Activated CD4-positive, alpha-beta T cell treated with anti-CD3 and anti-CD28 coated beads, Interleukin-2, amount 50 U/mL, for 4 hours (primary cell): ENCODE measurements at regions not wholly inside any gene's neighbourhood (a gene's known extent, or its start where the extent isn't known, plus 50 kb on each side); places are given as distances from the start of the nearest gene placed in this dataset.
"Not testable (repeated sequence)": the region's sequence is repeated elsewhere in the genome, so short reads cannot be mapped to it uniquely, and the experiment has no call there.

Experiments used
- DNase-seq, 2 experiments: peaks; one replicate each; pipeline ENCODE4 v3.0.0-alpha.2; 2020

DNA sequence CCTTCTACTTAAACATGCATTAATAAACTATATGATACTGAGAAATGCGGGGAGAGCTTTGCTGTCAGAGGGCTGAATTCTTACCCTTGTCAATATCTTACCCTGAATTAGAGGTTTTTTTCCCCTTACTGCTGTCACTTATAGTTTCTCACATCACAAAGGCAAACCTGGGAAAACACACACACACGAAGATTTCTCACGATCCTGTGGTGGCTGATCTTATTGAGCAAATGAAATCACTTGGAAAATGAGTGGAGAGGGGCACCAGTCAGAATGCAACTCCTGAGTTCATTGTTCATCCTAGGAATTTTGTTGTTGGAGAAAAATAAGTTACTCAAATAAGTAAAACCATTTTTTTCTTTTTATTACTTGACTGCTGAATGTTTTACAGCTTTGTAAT is 673.6 kb downstream of the EDEM1 start:
- DNase-seq, result no peak

DNA sequence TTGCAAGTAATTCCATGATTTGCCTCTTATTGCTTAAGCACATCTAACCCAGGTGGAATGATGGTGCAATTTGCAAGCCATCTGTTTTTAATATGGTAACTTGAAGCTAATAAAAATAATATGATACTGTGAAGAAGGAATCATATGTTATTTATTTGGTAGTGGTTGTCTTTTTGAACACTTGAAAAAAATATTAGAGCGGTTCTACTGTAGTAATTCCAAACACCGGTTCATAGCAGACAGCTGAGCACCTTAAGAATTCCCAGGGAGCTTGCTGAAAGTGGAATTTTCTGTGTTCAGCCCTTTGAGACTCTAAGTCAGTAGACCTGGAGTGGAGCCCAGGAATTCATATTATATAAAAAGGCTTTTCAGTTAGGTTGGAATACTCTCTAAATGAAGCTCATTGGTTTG is 687.4 kb downstream of the EDEM1 start:
- DNase-seq, result no peak

DNA sequence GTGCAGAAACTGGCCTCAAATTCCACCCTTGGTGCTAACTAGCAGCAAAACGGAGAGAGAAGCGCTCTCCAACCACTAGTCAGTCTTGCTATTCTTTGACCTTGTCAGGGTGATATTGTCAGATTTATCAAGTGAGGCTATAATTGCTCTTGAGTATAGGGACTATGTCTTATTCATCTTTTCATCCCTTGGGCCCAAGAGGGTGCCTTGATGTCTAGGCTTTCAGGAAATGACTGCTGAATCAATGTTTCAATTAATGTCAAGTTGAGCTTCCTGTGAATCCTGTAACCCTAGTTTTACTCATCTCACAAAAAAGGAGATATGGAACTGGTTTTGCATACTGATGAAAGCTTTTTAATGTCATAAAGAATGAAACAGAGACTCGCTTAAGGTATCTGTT is 701.3 kb downstream of the EDEM1 start:
- no peak for DNase-seq

DNA sequence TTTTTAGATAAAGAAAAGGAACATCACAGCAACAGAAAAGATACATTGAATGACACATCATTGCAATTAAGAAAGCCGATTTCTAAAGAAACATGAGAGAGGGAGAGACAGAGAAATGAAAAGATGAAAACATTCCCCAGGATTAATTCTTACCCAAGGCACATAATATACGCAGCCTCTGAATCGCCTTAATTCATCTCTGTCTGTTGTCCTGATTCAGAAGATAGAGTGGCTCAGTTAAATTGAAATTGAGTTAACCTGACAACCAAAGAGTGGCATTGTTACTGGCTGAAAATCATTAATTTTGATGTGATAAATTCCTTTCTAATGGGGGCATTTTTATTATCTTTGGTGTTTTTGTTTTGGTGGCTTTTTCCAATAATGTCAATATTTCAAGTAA is 701.9 kb downstream of the EDEM1 start:
- DNase-seq, result no peak

DNA sequence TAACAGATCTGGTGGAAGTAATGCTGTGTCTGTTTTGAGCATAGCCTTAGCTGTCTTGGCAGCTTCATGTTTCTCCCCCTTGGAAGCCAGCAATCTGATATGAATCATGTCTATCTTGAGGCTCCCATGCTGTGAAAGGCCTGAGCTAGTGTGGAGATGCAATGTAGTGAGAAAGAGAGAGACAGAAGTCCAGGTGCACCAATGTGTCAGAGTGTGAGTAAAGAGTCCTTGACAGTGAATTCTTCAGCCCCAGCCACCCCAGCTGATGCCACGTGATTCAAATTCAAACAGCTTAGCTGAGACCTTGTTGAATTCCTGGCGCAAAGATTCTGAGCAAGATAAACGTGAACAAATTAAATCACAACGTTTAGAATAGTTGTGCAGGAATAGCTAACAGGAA is 704.2 kb downstream of the EDEM1 start:
- DNase-seq, result no peak

DNA sequence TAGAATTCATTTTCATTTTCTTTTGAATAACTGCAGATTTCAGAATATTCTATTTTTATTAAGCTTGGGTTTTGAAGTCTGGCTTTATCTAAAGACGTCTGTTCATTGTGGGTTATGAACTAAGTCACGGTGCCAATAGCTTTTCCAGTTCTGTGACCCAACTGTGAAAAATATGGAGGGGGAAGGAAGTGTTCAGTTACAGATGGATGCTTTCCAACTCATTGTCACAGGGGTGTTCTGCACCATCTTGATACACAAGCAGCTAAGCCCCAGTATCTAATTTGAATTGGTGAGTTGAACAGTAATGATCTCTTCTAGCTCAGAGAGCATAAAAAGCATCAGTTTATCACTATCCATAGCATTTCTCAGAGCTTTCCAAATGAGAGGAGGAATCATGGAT is 710.6 kb downstream of the EDEM1 start:
- DNase-seq, result no peak

DNA sequence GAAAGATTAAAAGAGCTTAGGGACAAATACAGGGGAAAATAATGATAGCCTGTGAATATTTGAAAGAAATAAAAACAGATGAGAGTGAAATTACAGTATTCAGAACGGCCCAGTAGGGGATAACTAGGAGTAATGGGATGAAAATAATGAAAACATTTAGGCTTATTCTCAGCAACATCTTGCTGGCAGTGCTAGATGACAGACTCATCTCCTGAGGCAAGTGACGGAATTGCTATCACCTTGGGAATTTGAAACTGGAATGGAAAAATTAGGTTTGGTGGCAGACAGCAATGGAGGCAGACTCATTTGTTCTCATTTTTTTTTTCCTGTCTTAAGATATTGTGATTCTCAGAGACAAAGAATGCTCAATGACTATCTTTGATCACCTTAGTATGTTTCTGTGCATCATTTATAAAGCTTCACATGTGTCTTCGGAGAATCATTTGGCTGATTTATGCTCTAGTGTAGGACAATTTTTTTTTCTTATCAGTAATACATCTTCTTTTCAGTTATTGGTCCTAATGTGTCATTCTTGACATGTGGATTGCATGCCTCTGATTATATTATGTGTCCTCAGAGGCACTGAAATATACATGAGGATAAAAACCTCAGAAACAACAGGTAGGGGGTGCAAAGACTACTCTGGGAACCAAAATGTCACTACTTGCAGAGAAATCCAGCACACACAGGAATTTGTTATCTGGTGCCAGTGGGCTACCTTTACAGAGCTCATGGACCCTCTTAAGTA is 711.7 kb downstream of the EDEM1 start:
- no peak for DNase-seq

DNA sequence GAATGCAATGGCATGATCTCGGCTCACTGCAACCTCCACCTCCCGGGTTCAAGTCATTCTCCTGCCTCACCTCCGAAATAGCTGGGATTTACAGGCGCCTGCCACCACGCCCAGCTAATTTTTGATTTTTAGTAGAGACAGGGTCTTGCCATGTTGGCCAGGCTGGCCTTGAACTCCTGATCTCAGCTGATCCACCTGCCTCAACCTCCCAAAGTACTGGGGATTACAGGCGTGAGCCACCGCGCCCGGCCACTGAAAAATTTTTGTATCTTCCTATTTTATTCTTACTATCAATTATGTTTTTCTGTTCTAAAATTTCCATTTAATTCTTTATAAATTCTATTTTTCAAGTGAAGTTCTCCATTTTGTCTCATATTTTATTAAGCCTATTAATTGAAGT is 730.4 kb downstream of the EDEM1 start:
- DNase-seq, result no peak

DNA sequence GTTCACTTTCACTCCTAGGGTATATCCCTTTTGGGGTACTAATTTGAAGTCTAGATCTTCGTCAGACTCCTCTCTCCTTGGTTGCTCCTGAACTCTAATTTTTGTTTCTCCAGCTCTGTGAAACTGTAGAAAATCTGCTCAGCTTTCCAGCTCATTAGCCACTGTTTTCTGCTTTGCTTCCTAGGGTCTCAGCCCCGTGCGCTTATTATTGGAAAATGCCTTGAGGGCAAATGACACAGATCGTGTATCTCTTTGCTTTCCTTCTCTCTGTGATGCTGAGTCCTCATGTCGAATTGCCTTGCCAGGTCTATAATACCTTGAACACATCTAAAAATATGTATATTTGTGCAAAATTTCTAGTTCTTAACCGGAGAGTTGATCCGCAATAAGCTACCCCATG is 731.1 kb downstream of the EDEM1 start:
- DNase-seq, result no peak

DNA sequence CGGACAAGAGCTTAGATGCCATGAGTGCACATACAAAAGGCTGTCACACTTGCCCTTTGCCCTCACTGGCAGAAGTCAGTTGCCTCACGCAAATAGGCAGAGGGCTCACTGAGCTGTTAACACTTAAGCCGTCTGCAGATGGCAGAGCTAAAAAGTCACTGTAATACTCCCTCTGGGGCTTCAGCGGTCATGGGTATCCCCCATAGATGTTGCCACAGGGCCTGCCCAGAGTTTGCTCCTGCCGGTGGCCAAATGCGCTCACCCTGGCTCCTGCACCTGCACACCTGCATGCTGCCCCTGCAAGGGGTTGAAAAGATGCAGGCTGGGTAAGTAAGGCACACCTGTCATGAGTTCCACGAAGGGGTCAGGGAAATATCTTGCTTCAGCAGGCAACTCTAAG is 741.5 kb downstream of the EDEM1 start:
- DNase-seq, result no peak

DNA sequence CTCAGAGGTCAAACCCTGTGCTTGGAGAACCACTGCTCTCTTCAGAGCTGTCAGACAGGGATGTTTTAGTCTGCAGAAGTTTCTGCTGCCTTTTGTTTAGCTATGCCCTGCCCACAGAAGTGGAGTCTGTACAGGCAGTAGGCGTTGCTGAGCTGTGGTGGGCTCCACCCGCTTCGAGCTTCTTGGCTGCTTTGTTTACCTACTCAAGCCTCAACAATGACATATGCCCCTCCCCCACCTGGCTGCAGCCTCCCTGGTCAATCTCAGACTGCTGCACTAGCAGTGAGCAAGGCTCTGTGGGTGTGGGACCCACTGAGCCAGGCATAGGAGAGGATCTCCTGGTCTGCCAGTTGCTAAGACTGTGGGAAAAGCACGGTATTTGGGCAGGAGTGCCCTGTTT is 756.6 kb downstream of the EDEM1 start:
- not testable (repeated sequence) for DNase-seq

DNA sequence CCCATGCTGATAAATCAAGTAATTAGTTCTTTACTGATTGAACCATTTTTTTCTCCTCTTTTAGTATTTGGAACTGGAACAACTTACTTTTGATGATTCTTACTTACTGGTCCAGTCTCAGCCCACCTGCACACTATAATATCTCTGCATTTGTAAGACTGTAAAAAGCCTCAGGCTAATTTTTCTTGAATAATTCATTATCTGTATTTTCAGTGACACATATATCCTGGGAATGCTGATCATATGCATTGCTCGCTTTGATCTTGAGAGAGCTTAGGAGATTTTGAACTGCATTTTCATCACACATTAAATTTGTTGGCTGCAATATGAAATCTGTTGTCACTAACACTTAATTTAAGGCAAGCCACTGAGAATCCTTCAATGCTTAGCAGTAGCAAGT is 760.6 kb downstream of the EDEM1 start:
- no peak for DNase-seq

DNA sequence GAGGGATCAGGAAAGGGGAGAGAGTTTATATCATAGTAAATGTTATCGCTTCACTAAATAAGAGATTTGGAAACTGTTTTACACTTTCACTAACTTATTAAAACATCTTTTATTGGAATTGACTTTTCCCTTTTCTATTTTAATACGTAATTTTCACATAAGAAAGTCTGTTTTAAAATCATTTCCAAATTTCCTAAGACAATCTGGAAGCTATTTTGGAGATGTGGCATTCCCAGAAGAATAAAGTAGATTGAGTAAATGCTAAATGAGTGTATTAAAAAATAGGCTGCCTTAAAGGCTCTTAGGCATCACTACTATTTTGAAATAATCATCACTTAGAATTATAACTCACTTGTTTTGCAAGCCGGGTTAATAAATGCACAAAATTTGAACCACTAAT is 763.5 kb downstream of the EDEM1 start:
- no peak for DNase-seq

DNA sequence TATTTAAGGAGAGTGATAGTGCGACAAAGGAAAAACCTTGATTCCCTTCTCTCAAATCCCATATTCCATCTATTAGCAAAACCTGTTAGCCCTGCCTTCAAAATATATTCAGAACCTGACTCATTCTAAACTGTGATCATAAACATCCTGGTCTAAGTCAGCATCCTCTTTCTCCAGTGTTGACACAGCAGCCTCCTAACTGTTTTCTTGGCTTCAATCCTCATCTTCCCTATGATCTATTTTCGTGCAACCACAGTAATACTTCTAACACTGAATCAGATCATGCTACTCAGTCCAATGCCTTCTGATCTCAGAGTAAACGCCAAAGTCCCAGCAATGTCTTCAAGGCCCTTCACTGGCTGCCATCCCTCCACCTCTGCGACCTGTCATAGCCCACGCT is 785.1 kb downstream of the EDEM1 start:
- DNase-seq, result no peak

DNA sequence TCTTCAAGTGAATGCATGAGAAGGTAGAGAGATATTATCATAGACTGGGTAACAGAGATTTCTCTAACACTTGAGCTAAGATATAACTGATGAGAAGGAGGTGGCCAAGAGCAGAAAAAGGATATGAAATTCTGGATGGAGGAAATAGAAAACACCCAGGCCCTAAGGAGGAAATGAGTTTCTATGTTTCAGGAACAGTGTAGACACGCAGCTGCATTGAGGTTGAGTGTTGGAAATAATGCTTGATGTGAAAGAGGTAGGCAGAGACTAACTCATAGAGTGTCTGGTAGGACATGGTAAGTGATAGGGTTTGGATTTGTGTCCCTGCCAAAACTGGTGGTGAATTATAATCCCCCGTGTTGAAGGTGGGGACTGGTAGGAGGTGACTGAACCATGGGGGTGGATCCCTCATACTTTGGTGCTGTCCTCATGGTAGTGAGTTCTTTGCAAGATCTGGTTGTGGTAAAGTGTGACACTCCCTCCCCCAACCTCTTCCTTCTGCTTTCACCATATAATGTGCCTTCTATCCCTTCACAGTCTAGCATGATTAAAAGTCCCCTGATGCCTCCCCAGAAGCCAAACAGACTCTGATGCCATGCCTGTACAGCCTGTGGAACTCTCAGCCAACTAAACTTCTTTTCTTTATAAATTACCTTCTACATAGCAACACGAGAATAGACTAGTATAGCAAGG is 787.3 kb downstream of the EDEM1 start:
- no peak for DNase-seq

DNA sequence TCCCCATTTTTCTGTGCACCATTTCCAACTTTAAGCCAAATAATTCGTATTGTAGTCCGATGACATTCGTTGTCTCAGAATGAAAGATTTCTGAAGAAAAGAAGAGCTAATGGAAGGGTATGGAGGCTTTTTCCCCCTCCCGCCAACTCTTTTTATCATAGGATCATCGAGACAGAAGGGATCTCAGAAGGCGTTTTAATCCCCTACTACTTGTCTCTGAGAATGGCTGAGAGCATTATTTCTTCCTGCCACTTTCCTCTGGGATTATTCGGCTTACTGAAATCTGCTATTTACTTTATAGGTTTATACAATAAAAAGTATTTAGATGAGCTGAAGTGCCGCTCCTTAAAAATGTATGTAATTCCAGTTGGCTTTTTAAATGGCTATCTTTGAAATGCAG is 789.8 kb downstream of the EDEM1 start:
- DNase-seq, result no peak

DNA sequence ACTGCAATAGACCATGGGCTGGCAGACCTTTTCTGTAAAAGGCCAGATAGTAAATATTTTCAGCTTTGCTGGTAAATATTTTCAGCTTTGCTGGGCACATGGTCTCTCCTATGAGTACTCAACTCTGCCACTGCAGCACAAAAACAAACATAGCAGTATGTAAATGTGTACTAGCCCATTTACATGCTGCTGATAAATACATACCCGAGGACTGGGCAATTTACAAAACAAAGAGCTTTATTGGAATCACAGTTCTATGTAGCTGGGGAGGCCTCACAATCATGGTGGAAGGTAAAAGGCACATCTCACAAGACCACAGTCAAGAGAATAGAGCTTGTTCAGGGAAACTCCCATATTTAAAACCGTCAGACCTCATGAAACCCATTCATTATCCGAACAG is 793.0 kb downstream of the EDEM1 start:
- no peak for DNase-seq

DNA sequence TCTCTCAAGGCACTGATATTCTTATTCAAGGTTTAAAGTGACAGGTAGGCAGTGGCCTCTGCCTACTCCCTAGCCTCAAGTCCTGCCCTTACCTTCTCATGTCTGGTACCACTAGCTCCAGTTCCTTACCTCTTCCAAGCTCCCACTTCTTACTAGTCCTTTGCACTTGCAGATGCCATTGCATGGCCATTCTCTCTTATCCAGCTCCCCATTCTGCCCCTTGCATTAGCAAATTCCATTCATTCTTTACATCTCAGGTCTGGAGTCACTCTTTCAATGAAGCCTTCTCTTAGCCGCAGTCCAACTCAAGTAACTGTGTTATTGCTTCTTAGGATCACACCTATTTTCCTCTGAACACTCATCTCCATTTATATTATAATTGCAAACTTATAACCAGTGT is 807.1 kb downstream of the EDEM1 start:
- no peak for DNase-seq

DNA sequence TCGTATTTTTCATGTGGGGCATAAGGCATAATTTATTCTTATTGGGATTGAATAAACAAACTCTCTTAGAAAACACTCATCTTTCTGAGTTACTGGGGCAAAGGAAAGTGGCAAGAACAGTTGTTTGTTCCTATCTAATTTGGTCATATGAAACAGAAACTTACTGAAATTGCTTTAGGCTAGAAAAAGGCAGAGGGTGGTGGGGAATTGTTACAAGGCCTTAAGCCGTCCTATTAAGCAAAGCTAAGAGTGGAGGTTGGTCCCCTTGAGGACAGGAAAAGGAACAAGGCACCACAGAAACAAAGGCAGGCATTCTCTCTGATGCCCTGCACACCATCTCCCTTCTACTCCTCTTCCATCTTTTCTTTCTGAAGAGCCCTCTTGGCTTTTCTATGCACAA is 830.9 kb downstream of the EDEM1 start:
- DNase-seq, result no peak

DNA sequence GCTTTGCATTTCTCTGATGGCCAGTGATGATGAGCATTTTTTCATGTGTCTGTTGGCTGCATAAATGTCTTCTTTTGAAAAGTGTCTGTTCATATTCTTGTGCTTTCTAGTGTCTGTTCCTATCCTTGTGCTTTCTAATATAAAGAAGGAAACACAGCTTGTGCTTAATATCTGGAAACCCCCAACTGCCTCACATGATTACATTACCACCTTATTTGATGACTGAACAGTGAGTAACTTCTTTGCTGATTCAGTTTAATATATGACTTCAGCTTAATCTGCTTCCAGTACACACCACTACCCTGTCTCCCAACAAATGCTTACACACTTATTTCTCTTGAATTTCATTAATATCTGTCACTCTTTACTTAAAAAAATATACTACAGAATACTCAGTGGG is 835.1 kb downstream of the EDEM1 start:
- no peak for DNase-seq

DNA sequence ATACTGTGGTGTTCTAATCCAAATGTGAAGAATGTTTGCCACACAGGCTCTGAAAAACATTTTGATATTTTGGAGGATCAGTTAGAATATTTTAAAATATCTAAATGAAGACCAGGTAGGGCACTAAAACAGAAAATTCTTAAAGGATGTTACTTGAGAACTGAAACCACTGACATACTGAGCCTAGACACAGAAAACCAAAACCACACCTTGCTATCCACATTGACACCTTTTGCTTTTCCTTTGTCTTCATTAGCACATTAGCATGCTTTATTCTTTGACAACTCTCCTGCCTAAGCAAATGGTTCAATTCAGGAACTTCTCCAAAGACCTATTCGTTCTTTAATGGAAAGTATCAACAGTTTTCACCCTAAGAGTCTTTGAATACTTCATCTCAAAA is 835.9 kb upstream of the GRM7 start:
- no peak for DNase-seq

DNA sequence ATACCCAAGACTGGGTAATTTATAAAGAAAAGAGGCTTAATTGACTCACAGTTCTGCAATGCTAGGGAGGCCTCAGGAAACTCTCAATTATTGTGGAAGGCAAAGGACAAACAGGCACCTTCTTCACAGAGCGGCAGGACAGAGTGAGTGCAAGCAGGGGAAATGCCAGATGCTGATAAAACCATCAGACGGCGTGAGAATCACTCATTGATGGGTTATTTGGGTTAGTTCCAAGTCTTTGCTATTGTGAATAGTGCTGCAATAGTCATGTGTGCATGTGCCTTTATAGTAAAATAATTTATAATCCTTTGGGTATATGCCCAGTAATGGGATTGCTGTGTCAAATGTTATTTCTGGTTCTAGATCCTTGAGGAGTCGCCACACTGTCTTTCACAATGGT is 830.3 kb upstream of the GRM7 start:
- not testable (repeated sequence) for DNase-seq

DNA sequence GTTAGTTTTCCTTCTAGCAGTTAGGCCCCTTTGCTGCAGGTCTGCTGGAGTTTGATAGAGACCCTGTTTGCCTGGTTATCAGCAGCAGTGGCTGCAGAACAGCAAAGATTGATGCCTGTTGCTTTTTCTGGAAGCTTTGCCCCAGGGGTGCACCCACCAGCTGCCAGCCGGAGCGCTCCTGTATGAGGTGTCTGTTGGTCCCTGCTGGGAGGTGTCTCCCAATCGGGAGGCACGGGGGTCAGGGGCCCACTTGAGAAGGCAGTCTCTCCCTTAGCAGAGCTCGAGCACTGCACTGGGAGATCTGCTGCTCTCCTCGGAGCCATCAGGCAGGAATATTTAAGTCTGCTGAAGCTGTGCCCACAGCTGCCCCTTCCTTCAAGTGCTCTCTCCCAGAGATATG is 825.3 kb upstream of the GRM7 start:
- no peak for DNase-seq

DNA sequence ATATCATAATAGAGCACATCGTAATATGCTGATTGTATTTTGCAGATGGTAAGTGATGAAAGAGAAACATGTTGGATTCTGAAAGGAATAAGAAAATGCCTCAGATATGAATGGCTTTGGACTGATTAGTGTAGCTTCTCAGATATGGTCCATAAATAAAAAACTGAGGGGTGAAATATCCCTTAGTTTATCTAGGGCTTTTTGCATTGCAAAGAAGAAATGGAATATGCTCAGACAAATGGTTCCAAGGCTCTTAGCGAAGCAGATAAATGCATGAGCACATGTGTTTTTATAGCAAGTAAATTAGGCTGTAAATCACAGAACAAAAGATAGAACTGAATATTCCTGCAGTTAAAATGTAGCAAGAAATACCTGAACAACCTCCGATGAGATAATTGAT is 820.9 kb upstream of the GRM7 start:
- DNase-seq, result no peak

DNA sequence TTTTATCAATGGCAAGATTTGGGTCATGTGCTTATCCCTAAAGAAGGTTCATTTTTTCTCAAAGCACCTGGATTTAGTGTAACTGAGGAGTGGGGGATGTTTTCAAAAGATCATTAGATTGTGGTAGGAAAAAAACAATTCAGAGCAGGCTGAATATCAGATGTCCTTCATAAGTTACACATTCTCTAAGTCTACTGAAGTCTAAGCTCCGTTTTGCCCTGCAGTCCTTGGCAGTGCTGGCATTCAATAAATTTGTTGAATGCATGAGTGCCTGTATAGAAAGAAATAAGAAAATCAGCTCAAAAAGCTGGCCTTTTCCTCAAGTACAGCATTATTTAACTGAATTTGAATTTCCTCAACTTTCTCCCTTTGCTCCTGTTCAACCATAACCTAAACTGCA is 819.0 kb upstream of the GRM7 start:
- no peak for DNase-seq
